ENCODE measurements at regions not wholly inside any gene's neighbourhood (a gene's known extent, or its start where the extent isn't known, plus 50 kb on each side); places are given as distances from the start of the nearest gene placed in this dataset.

DNA sequence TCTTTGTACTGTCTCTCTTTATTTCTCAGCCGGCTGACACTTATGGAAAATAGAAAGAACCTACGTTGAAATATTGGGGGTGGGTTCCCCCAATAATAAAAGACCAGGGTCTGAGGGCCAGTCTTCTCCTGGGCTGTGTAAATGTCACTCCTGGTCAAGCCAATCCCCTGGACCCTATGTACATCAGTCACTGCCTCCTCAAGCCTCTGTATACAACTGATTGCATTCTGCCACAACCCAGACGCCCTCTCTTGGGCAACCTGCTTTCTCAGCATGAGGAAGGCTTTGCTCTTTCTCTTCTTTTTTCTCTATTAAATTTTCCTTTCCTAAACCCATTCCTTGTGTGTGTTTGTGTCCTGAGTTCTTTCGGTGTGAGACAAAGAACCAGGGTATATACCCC lies 84.1 kb upstream of the SERBP1 start:
- Histone ChIP-seq H3K36me3 (no peaks in the 10 kb centered on the region), H3K27me3 (no peaks in the 10 kb centered on the region), H3K9me3 (no peaks in the 10 kb centered on the region), H3K27ac (no peak overlapping the region), H3K4me1 (no peaks in the 10 kb centered on the region), H3K4me3 (no peak overlapping the region)
- no peak for DNase-seq
- TF ChIP-seq, protein P1, sequence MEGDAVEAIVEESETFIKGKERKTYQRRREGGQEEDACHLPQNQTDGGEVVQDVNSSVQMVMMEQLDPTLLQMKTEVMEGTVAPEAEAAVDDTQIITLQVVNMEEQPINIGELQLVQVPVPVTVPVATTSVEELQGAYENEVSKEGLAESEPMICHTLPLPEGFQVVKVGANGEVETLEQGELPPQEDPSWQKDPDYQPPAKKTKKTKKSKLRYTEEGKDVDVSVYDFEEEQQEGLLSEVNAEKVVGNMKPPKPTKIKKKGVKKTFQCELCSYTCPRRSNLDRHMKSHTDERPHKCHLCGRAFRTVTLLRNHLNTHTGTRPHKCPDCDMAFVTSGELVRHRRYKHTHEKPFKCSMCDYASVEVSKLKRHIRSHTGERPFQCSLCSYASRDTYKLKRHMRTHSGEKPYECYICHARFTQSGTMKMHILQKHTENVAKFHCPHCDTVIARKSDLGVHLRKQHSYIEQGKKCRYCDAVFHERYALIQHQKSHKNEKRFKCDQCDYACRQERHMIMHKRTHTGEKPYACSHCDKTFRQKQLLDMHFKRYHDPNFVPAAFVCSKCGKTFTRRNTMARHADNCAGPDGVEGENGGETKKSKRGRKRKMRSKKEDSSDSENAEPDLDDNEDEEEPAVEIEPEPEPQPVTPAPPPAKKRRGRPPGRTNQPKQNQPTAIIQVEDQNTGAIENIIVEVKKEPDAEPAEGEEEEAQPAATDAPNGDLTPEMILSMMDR (IDR thresholded peaks at IDR 0.05) = no peak
- no peak for TF ChIP-seq POLR2A (IDR thresholded peaks at IDR 0.05)
- intact Hi-C loops (cut with DNase I; ENCODE audit: low total_unique reads) = no loop called here

DNA sequence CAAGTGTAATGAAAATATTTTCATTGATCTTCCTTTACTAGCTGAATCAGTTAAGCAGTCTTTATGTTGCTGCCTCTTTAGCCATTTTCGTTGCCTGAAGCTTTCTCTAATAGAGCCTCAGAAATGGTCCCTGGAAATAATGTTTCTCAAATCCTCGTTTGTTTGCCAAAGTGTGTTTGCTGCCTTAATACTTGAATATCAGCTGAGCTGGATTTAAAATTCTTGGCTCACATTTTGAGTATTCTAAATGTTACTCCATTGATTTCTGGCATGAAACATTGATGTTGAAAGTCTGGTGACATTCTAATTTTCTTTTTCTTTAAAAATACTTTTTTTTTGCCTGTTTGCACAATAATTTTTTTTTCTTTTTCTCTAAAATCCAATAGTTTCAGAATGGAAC lies 84.6 kb upstream of the SERBP1 start:
- Histone ChIP-seq H3K27ac (no peak overlapping the region), H3K27me3 (no peaks in the 10 kb centered on the region), H3K4me1 (no peaks in the 10 kb centered on the region), H3K4me3 (no peak overlapping the region), H3K36me3 (no peaks in the 10 kb centered on the region), H3K9me3 (no peaks in the 10 kb centered on the region)
- TF ChIP-seq POLR2A (IDR thresholded peaks at IDR 0.05) = no peak
- TF ChIP-seq, protein P1 (IDR thresholded peaks at IDR 0.05) = no peak
- no peak for DNase-seq
- intact Hi-C loops (cut with DNase I; ENCODE audit: low total_unique reads) = no loop called here

DNA sequence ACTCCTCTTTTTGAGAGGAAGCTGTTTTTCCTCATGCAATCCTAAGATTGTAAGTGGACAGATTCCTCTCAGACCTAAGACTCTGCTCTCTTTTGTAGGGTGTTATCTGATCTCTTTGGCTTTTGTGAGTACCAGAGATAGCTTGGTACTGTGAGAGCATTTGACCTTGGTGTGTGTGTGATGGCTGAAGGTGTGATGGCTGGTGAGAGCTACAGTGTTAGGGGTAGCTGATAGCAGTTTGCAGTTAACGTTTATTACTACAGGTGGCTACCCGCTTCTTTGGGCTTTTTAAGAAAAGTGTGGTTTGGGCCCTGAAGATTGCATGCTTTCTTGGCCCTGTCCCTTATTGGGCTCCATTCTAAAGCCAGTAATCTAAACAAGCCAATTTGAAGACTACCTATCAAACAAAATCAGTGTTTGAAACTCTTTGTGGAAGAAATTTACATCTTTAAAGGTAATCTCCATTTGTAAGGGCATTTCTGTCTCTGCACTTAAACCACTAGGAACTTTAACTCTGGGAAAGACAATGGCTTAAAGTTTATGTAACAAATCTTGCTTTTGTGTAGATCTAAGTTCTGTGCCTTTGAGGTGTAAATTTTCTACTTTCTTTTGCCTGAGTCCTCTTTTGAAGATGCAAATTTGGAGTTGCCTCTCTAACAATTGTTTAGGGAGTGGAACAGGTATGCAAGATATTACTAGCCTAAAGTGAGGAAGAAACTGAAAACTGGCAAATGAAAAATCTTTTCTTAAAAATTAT lies 85.3 kb upstream of the SERBP1 start:
- TF ChIP-seq, protein P1 (IDR thresholded peaks at IDR 0.05) = no peak
- no peak for TF ChIP-seq POLR2A (IDR thresholded peaks at IDR 0.05)
- no peak overlapping the region for H3K27ac ChIP-seq
- no peaks in the 10 kb centered on the region for H3K4me1 ChIP-seq
- intact Hi-C loops (cut with DNase I; ENCODE audit: low total_unique reads) = no loop called here
- DNase-seq = no peak
- no peaks in the 10 kb centered on the region for H3K27me3 ChIP-seq
- no peak overlapping the region for H3K4me3 ChIP-seq
- H3K36me3 ChIP-seq = no peaks in the 10 kb centered on the region
- H3K9me3 ChIP-seq = no peaks in the 10 kb centered on the region

DNA sequence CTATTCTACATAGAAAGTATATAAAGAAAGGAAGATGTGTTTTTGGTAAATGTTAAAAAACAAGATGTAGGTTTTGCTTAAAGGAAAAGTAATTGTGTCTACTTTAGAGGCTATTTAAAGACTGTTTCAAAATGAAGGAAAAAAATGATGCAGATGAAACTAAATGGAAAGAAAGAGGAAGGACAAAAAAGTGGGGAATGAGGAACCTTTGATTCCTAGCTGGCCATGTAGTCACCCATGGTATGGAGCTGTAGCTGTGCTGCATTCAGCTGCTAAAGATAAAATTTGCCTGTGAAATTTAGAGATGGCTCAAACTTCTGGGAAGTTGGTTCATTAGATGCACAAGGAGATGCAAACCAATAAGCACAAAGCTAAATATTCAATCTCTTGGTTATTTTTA lies 86.8 kb upstream of the SERBP1 start:
- H3K4me3 ChIP-seq = no peak overlapping the region
- H3K27ac ChIP-seq = no peak overlapping the region
- H3K36me3 ChIP-seq = no peaks in the 10 kb centered on the region
- H3K4me1 ChIP-seq = no peaks in the 10 kb centered on the region
- TF ChIP-seq POLR2A (IDR thresholded peaks at IDR 0.05) = no peak
- TF ChIP-seq, protein P1 (IDR thresholded peaks at IDR 0.05) = no peak
- no peaks in the 10 kb centered on the region for H3K27me3 ChIP-seq
- intact Hi-C loops (cut with DNase I; ENCODE audit: low total_unique reads) = no loop called here
- H3K9me3 ChIP-seq = no peaks in the 10 kb centered on the region
- no peak for DNase-seq

DNA sequence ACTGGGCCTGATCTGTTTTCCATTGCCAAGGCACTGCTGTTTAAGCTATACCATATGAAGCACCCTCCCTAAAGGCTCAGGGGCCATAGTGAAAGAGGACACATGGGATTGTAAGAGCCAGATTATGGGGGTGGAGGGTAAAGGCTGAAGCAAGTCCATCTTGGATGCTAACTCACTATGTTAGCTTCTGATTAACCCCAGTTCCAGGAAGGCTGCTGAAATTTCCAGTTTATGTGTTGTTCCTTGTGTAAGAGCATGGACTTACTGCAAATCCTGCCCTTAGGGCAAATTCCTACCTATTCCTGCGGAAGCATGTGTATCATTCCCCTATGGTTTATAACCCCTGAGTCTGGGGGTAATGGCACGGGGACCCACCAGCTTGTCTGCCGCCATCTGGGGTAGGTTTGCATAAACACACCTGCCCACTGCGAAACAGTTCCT lies 91.8 kb upstream of the SERBP1 start:
- DNase-seq = no peak
- Histone ChIP-seq H3K4me3 (no peak overlapping the region), H3K4me1 (no peaks in the 10 kb centered on the region), H3K36me3 (no peaks in the 10 kb centered on the region), H3K27me3 (no peaks in the 10 kb centered on the region), H3K27ac (no peak overlapping the region), H3K9me3 (no peaks in the 10 kb centered on the region)
- TF ChIP-seq POLR2A (IDR thresholded peaks at IDR 0.05) = no peak
- TF ChIP-seq, protein P1 (IDR thresholded peaks at IDR 0.05) = no peak
- intact Hi-C loops (cut with DNase I; ENCODE audit: low total_unique reads) = no loop called here
